Erythroblast (primary cell): ENCODE measurements at regions not wholly inside any gene's neighbourhood (a gene's known extent, or its start where the extent isn't known, plus 50 kb on each side); places are given as distances from the start of the nearest gene placed in this dataset.

ENCODE experiments used
- DNase-seq, 2 experiments: peaks; one replicate each; lab custom pipeline; 2025; lab: John Stamatoyannopoulos, UW
- GATA1 ChIP-seq: IDR thresholded peaks from 2 replicates; pipeline ENCODE4 v1.6.1; 2011; ENCODE audit warnings: low read depth, mild to moderate bottlenecking, control low read depth, low read length, moderate library complexity
- POLR2A ChIP-seq: IDR thresholded peaks from 2 replicates; pipeline ENCODE4 v1.6.1; 2011; ENCODE audit warnings: mild to moderate bottlenecking, low read length

GRCh38 chr4:176584031-176584606 is 208.6 kb downstream of the VEGFC start:
- DNase-seq, result no peak
- TF ChIP-seq POLR2A, result no peak

GRCh38 chr4:176587920-176588319 is 204.8 kb downstream of the VEGFC start:
- DNase-seq, result no peak

GRCh38 chr4:176588436-176588835 is 204.3 kb downstream of the VEGFC start:
- DNase-seq, result no peak
- TF ChIP-seq POLR2A (no peak), GATA1 (no peak)

More at GRCh38 chr4:176587920-176588319, 204.8 kb downstream of the VEGFC start:
- TF ChIP-seq POLR2A, result no peak

- no peak for DNase-seq
- no peak for TF ChIP-seq POLR2A
- no peak for TF ChIP-seq GATA1
These were observed 199.6 kb downstream of the VEGFC start for GRCh38 chr4:176592976-176593670.

GRCh38 chr4:176593943-176594342 is 198.8 kb downstream of the VEGFC start:
- DNase-seq, result no peak
- no peak for TF ChIP-seq GATA1
- TF ChIP-seq POLR2A, result no peak

- DNase-seq, result no peak
- TF ChIP-seq GATA1 (no peak), POLR2A (no peak)
These were observed 197.5 kb downstream of the VEGFC start for GRCh38 chr4:176595257-176595656.

GRCh38 chr4:176601124-176601523 is 191.6 kb downstream of the VEGFC start:
- TF ChIP-seq GATA1 (no peak), POLR2A (no peak)
- DNase-seq, result no peak

GRCh38 chr4:176607807-176608206 is 184.9 kb downstream of the VEGFC start:
- DNase-seq, result no peak
- TF ChIP-seq POLR2A (no peak), GATA1 (no peak)

- TF ChIP-seq POLR2A (no peak), GATA1 (no peak)
- DNase-seq, result no peak
These were observed 184.4 kb downstream of the VEGFC start for GRCh38 chr4:176608346-176608745.

GRCh38 chr4:176610594-176610993 is 182.1 kb downstream of the VEGFC start:
- DNase-seq, result no peak
- TF ChIP-seq GATA1 (no peak), POLR2A (no peak)

- TF ChIP-seq POLR2A, result no peak
- TF ChIP-seq GATA1, result no peak
These were observed 181.3 kb downstream of the VEGFC start for GRCh38 chr4:176611381-176611780.

GRCh38 chr4:176611951-176612350 is 180.8 kb downstream of the VEGFC start:
- no peak for DNase-seq
- no peak for TF ChIP-seq POLR2A

More at GRCh38 chr4:176611381-176611780, 181.3 kb downstream of the VEGFC start:
- DNase-seq, result no peak

- TF ChIP-seq POLR2A (no peak), GATA1 (no peak)
- no peak for DNase-seq
These were observed 177.9 kb downstream of the VEGFC start for GRCh38 chr4:176614793-176615192.

- TF ChIP-seq POLR2A (no peak), GATA1 (no peak)
These were observed 176.6 kb downstream of the VEGFC start for GRCh38 chr4:176616151-176616550.

GRCh38 chr4:176618138-176618537 is 174.6 kb downstream of the VEGFC start:
- TF ChIP-seq GATA1 (no peak), POLR2A (no peak)
- no peak for DNase-seq

More at GRCh38 chr4:176616151-176616550, 176.6 kb downstream of the VEGFC start:
- no peak for DNase-seq

- no peak for DNase-seq
- no peak for TF ChIP-seq POLR2A
- no peak for TF ChIP-seq GATA1
These were observed 173.3 kb downstream of the VEGFC start for GRCh38 chr4:176619430-176619829.
